ENCODE measurements at regions not wholly inside any gene's neighbourhood (a gene's known extent, or its start where the extent isn't known, plus 50 kb on each side); places are given as distances from the start of the nearest gene placed in this dataset.

DNA sequence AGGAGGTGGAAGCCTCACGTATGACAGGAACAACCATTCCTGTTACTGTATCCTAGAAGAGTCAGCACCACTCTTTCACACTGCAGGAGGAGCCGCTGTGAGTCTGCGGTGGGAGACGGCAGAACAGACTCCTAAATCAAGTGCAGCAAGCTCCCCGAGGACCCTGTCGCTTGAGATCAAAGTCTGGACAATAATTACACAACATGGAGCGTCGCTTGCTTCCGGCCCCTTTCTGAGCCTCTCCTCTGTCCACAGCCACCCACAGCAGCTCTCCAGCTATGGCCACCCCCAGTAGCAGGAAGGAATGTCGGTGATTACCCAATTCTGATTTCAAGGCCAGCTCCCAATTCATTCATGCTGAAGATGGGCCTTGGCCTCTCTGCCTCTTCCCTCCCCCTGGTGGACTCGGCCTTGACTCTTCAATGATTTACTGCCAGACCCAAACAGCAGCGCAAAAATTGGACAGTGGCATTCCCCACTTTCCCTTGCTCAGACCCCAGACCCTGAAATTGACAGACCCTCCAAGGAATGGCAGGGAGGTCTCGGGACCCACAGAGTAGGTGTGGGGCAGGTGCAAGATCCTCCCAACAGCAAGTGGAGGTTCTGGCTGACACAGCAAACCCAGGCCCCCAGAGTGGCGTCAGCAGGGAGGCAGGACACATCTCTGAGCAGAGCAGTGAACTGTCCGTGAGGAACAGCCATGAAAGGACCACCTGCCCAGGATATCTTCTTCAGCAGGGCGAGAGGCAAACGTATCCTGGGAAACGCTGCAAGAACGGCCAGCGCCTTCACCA is 272.7 kb upstream of the DIO3 start:
- TF ChIP-seq CTCF (IDR thresholded peaks at IDR 0.05; ENCODE audit: insufficient read depth, low read length, poor library complexity, severe bottlenecking) (no peak), EZH2phosphoT487 (conservative IDR thresholded peaks at IDR 0.05; ENCODE audit: low read length) (no peak)
